Adrenal gland (tissue), 9 donors: ENCODE measurements at regions not wholly inside any gene's neighbourhood (a gene's known extent, or its start where the extent isn't known, plus 50 kb on each side); places are given as distances from the start of the nearest gene placed in this dataset.

Experiments
- DNase-seq, 7 donors: peaks; one replicate each; pipeline ENCODE4 v3.0.0-alpha.2; 2019 to 2020
- H3K27ac ChIP-seq, 5 donors: fragments of 200-600 bp; sonication (generic) in 4 of 5; 1 replicate in 3 of 5; 2 replicates in 2 of 5; pipeline versions ENCODE4 v1.5.1 to v1.8.0; 2016 to 2020; ENCODE audit warnings: mild to moderate bottlenecking in 1 of 5
- H3K27me3 ChIP-seq: fragments of 200-600 bp; 2 replicates; pipeline ENCODE4 v1.8.0; 2021
- H3K36me3 ChIP-seq, 2 donors: fragments of 200-600 bp; replicated peaks in 1 of 2; 1 replicate in 1 of 2; 2 replicates in 1 of 2; pipeline versions ENCODE4 v1.5.1 to v1.8.0; 2018 to 2022
- H3K4me1 ChIP-seq, 2 donors: fragments of 200-600 bp; replicated peaks in 1 of 2; 1 replicate in 1 of 2; 2 replicates in 1 of 2; pipeline versions ENCODE4 v1.5.1 to v1.8.0; 2018 to 2021
- H3K4me3 ChIP-seq, 4 donors: fragments of 200-600 bp; sonication (generic) in 3 of 4; one replicate each; pipeline ENCODE4 v1.5.1; 2016 to 2018
- H3K9me3 ChIP-seq, 3 donors: fragments of 200-600 bp; sonication (generic) in 1 of 3; replicated peaks in 1 of 3; 1 replicate in 2 of 3; 2 replicates in 1 of 3; pipeline versions ENCODE4 v1.5.1 to v1.8.0; 2016 to 2021
- POLR2A ChIP-seq, 2 donors: fragments of 450-650 bp; IDR thresholded peaks; one replicate each; pipeline ENCODE4 v1.6.1; 2017; ENCODE audit warnings: antibody characterized with exemption in 2 of 2, mild to moderate bottlenecking in 2 of 2, moderate library complexity in 1 of 2
- WGBS, 4 donors: extraction: QIAGEN DNeasy Blood & Tissue Kit in 2 of 4; methylation state at CpG; one replicate each; pipeline versions ENCODE4 v1.1.5 to v1.1.7; 2013 to 2017; 5-methylcytosine and 5-hydroxymethylcytosine counted together
- intact Hi-C, 2 donors: fragments of 100-400 bp; cut with DNase I; formaldehyde crosslinking; loops; one replicate each; pipeline versions ENCODE4 v1.14.1 to v1.15.0; 2022 to 2023
- TF ChIP-seq, protein P1 (sequence below), 6 experiments: fragments of 450-650 bp in 4 of 6; fragments of 200-600 bp in 2 of 6; sonication (generic) in 1 of 6; IDR thresholded peaks; 1 replicate in 5 of 6; 2 replicates in 1 of 6; pipeline versions ENCODE4 v1.5.1 to v1.8.0; 2016 to 2021; ENCODE audit warnings: antibody characterized with exemption in 6 of 6, mild to moderate bottlenecking in 2 of 6, moderate library complexity in 1 of 6
- donor health status: healthy with polysubstance abuse.
- donor health status: Bipolar disorder and iron deficiency.
- donor health status: DM: yes; HTN: yes; CAD: no.
- donor health status: DM: no; HTN: no; CAD: no.
- donor health status: DM: no; HTN: no; CAD: no.

DNA sequence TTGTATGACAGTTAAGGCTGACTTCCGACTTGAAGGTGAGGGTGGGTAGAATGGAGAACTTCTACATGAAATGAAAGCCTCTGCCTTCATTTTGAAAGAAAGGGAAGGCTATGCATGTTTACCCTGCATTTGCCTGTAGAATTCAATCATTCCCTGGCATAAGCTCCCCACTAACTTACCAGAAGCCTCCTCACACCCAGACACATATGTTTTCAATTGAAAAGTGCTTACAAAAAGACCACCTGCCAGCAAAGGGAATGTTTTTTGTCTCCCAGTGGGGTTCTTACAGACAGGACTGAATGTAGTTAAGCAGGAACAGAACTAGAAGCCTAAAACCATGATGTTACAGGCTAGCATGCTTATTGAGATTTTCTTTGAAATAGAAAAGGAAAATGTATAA lies 392.1 kb upstream of the HSF2 start:
- H3K4me1 ChIP-seq, result no peaks in the 10 kb centered on the region
- H3K4me3 ChIP-seq, result no peak overlapping the region
- 38 to 62% (median 40%) methylated on average over 1 of the region's 1 CpG for WGBS, 4 donors
- intact Hi-C loops, result no loop called here
- no peaks in the 10 kb centered on the region for H3K27me3 ChIP-seq
- no peaks in the 10 kb centered on the region for H3K9me3 ChIP-seq
- no peaks in the 10 kb centered on the region for H3K36me3 ChIP-seq
- DNase-seq, result no peak
- H3K27ac ChIP-seq, result no peak overlapping the region
- TF ChIP-seq, protein P1, sequence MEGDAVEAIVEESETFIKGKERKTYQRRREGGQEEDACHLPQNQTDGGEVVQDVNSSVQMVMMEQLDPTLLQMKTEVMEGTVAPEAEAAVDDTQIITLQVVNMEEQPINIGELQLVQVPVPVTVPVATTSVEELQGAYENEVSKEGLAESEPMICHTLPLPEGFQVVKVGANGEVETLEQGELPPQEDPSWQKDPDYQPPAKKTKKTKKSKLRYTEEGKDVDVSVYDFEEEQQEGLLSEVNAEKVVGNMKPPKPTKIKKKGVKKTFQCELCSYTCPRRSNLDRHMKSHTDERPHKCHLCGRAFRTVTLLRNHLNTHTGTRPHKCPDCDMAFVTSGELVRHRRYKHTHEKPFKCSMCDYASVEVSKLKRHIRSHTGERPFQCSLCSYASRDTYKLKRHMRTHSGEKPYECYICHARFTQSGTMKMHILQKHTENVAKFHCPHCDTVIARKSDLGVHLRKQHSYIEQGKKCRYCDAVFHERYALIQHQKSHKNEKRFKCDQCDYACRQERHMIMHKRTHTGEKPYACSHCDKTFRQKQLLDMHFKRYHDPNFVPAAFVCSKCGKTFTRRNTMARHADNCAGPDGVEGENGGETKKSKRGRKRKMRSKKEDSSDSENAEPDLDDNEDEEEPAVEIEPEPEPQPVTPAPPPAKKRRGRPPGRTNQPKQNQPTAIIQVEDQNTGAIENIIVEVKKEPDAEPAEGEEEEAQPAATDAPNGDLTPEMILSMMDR (IDR thresholded peaks at IDR 0.05), result no peak
- TF ChIP-seq POLR2A (IDR thresholded peaks at IDR 0.05), result no peak

DNA sequence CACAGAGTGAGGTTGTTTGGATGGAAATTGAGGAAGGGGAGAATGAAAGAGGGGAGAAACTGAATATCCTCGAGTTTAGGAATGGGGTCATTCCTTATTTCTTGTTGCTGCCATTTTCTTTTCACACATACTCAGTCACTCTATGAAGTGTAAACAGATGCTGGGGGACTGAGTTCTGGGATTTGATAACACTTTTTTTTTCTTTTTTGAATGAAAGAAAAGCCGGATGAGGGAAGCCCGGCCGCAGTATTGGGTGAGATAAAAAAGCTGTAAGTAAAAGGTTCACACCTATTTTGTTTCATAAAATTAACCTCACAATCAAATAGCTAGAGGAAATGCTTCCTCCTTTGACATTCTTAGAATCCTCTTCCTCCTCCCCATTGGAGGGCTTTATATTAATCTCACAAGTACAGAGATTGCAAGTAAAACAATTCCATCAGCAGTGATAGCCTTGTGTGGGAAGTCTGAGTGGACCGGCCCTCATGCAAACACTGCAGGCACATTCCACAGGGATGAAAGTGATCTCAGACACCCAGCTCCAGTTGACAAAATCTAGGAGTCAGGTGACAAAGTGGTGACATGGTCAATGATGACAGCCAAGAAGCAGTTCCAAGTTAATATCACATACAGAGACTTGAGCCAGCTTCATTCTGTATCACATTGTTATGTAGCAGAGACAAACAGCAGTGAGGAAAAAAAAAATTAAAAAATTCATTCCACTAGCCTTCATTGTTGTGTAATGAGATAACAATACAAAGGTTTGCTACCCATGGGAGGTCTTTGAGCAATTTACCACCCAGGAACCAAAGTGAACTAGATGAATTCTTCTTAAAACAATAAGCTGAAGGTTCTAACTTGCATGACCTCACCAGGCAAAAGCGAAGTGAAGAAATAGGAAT lies 391.1 kb upstream of the HSF2 start:
- Histone ChIP-seq H3K27ac (no peak overlapping the region), H3K4me3 (no peak overlapping the region), H3K36me3 (no peaks in the 10 kb centered on the region), H3K27me3 (no peaks in the 10 kb centered on the region), H3K4me1 (no peaks in the 10 kb centered on the region), H3K9me3 (no peaks in the 10 kb centered on the region)
- no peak for DNase-seq
- 69 to 84% (median 76%) methylated on average over 6 of the region's 6 CpGs for WGBS, 4 donors
- intact Hi-C loops, result no loop called here
- TF ChIP-seq POLR2A (IDR thresholded peaks at IDR 0.05), result no peak

DNA sequence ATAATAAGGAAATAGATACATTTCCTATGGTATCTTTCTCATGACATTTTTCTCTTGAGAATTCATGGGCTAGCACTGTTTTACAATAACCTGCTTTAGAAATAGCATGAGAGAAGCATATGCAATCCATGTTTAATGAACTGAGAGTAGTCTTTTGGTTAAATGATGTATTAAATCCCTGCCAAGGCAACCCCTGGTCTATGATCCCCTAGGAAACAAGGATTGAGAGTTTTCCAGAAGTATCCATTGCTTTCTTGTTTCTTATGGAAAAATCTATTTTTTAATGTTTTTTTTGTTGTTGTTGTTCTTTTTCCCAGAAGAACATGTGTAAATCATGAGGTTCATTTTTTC lies 390.5 kb upstream of the HSF2 start:
- Histone ChIP-seq H3K27ac (no peak overlapping the region), H3K27me3 (no peaks in the 10 kb centered on the region), H3K4me3 (no peak overlapping the region), H3K9me3 (no peaks in the 10 kb centered on the region), H3K4me1 (no peaks in the 10 kb centered on the region), H3K36me3 (no peaks in the 10 kb centered on the region)
- TF ChIP-seq, protein P1 (IDR thresholded peaks at IDR 0.05), result no peak
- TF ChIP-seq POLR2A (IDR thresholded peaks at IDR 0.05), result no peak
- no peak for DNase-seq
- intact Hi-C loops, result no loop called here

DNA sequence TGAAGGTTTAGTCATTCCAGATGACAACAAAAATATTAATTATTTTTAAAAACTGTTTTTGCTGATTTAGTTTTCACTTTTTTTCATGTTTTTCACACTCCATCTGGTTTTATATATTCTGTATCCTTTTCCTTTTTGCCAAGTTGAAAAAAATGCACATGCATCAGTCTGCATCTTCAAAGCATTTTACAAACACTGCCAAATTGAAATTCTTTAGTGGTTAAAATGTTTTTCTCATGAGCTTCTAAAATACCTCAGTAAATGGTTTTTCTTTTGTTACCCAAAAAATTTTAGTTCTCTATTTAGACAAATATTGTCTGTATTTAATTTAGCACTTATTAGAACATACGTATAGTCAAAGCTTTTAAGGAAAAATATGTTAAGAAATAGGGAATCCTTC lies 386.9 kb upstream of the HSF2 start:
- DNase-seq, result no peak
- intact Hi-C loops, result no loop called here
- TF ChIP-seq, protein P1 (IDR thresholded peaks at IDR 0.05), result no peak
- TF ChIP-seq POLR2A (IDR thresholded peaks at IDR 0.05), result no peak
- no peaks in the 10 kb centered on the region for H3K4me1 ChIP-seq
- H3K4me3 ChIP-seq, result no peak overlapping the region
- H3K36me3 ChIP-seq, result no peaks in the 10 kb centered on the region
- no peak overlapping the region for H3K27ac ChIP-seq
- WGBS, 4 donors, result 87 to 93% (median 90%) methylated on average over 1 of the region's 1 CpG
- no peaks in the 10 kb centered on the region for H3K27me3 ChIP-seq
- H3K9me3 ChIP-seq, result no peaks in the 10 kb centered on the region

DNA sequence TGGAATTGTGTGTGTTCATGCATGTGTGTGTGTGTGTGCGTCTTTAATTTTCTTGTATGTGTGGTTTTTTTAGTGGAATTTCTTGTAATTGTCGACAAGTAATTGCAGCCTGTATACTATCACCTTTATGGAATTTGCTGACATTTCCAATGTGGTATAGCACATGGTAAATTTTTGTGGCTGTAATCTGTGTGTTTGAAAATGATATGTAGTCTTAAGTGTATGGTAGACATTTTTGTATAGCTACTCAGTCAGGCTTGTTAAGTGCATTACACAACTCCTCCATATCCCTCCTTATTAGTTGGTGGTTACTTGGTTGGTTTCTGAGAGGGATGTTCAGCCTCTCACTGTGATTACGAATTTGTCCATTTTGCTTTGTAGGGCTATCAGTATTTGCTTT lies 384.5 kb upstream of the HSF2 start:
- no peaks in the 10 kb centered on the region for H3K27me3 ChIP-seq
- no peak overlapping the region for H3K27ac ChIP-seq
- intact Hi-C loops, result no loop called here
- H3K4me3 ChIP-seq, result no peak overlapping the region
- H3K9me3 ChIP-seq, result no peaks in the 10 kb centered on the region
- no peaks in the 10 kb centered on the region for H3K36me3 ChIP-seq
- H3K4me1 ChIP-seq, result no peaks in the 10 kb centered on the region
- DNase-seq, result no peak
- 86 to 96% (median 88%) methylated on average over 3 of the region's 3 CpGs for WGBS, 4 donors
- TF ChIP-seq POLR2A (IDR thresholded peaks at IDR 0.05), result no peak
- TF ChIP-seq, protein P1 (IDR thresholded peaks at IDR 0.05), result no peak
